Choroid plexus epithelial cell (primary cell): ENCODE measurements at regions not wholly inside any gene's neighbourhood (a gene's known extent, or its start where the extent isn't known, plus 50 kb on each side); places are given as distances from the start of the nearest gene placed in this dataset.

ENCODE experiments used
- DNase-seq: peaks from one replicate; pipeline ENCODE4 v3.0.0-alpha.2; 2010; ENCODE audit warnings: low read depth
- H3K4me3 ChIP-seq: 2 replicates; pipeline ENCODE4 v1.5.1; 2011; ENCODE audit warnings: low read depth, mild to moderate bottlenecking, control low read depth, low read length, moderate library complexity
- CTCF ChIP-seq: conservative IDR thresholded peaks from 2 replicates; pipeline ENCODE4 v1.5.1; 2011; ENCODE audit warnings: low read depth, mild to moderate bottlenecking, control low read depth, inconsistent platforms, low read length, moderate library complexity

GRCh38 chr16:26950636-26951035 lies 116.1 kb upstream of the C16orf82 start:
- no peak for DNase-seq
- H3K4me3 ChIP-seq = no peak overlapping the region
- TF ChIP-seq CTCF = no peak

- TF ChIP-seq CTCF = no peak
- peak; percentile 50 for DNase-seq
- no peak overlapping the region for H3K4me3 ChIP-seq
Observed at GRCh38 chr16:26951950-26952349, 114.8 kb upstream of the C16orf82 start.

- TF ChIP-seq CTCF = no peak
- H3K4me3 ChIP-seq = no peak overlapping the region
- no peak for DNase-seq
Observed at GRCh38 chr16:26952411-26952810, 114.3 kb upstream of the C16orf82 start.

- no peak for DNase-seq
- TF ChIP-seq CTCF = no peak
- no peak overlapping the region for H3K4me3 ChIP-seq
Observed at GRCh38 chr16:26957283-26957859, 109.4 kb upstream of the C16orf82 start.

GRCh38 chr16:26959416-26960009 lies 107.2 kb upstream of the C16orf82 start:
- no peak for TF ChIP-seq CTCF
- DNase-seq = no peak
- no peak overlapping the region for H3K4me3 ChIP-seq

GRCh38 chr16:26961459-26961858 lies 105.3 kb upstream of the C16orf82 start:
- no peak for DNase-seq
- H3K4me3 ChIP-seq = no peak overlapping the region
- no peak for TF ChIP-seq CTCF

- peak; percentile 44 for DNase-seq
- TF ChIP-seq CTCF = peak; percentile 55
- H3K4me3 ChIP-seq = no peak overlapping the region
Observed at GRCh38 chr16:26963109-26963508, 103.6 kb upstream of the C16orf82 start.
